Kidney epithelial cell (primary cell): ENCODE measurements at regions not wholly inside any gene's neighbourhood (a gene's known extent, or its start where the extent isn't known, plus 50 kb on each side); places are given as distances from the start of the nearest gene placed in this dataset.

Experiments used
- DNase-seq: peaks from one replicate; pipeline ENCODE4 v3.0.0-alpha.2; 2010; ENCODE audit warnings: low read depth
- H3K27me3 ChIP-seq: 2 replicates; pipeline ENCODE4 v1.6.0; 2011; ENCODE audit warnings: low read length; ENCODE audit not compliant: control insufficient read depth, insufficient read depth
- H3K36me3 ChIP-seq: 2 replicates; pipeline ENCODE4 v1.5.1; 2011; ENCODE audit warnings: low read length; ENCODE audit not compliant: control insufficient read depth, insufficient read depth
- H3K4me3 ChIP-seq: 2 replicates; pipeline ENCODE4 v1.5.1; 2011; ENCODE audit warnings: low read depth, mild to moderate bottlenecking, control low read depth, low read length
- CTCF ChIP-seq: IDR thresholded peaks from 2 replicates; pipeline ENCODE4 v1.5.1; 2011; ENCODE audit warnings: mild to moderate bottlenecking, moderate library complexity, low read length, control low read depth, inconsistent platforms; ENCODE audit not compliant: insufficient read depth, poor library complexity, severe bottlenecking

GRCh38 chr16:60902114-60902513 is 1134.1 kb downstream of the CDH8 start:
- DNase-seq, result no peak
- no peak for TF ChIP-seq CTCF
- no peaks in the 10 kb centered on the region for H3K36me3 ChIP-seq
- H3K27me3 ChIP-seq, result no peaks in the 10 kb centered on the region
- no peak overlapping the region for H3K4me3 ChIP-seq

- no peak for TF ChIP-seq CTCF
- no peaks in the 10 kb centered on the region for H3K36me3 ChIP-seq
- no peak overlapping the region for H3K4me3 ChIP-seq
- H3K27me3 ChIP-seq, result no peaks in the 10 kb centered on the region
- DNase-seq, result no peak
Measured at GRCh38 chr16:60882816-60883215, 1153.4 kb downstream of the CDH8 start.

GRCh38 chr16:60852635-60853034 is 1183.6 kb downstream of the CDH8 start:
- no peaks in the 10 kb centered on the region for H3K36me3 ChIP-seq
- no peak for DNase-seq
- no peak for TF ChIP-seq CTCF
- H3K4me3 ChIP-seq, result no peak overlapping the region
- no peaks in the 10 kb centered on the region for H3K27me3 ChIP-seq

- H3K27me3 ChIP-seq, result no peaks in the 10 kb centered on the region
- H3K4me3 ChIP-seq, result no peak overlapping the region
- no peak for TF ChIP-seq CTCF
Measured at GRCh38 chr16:60821661-60822060, 1214.6 kb downstream of the CDH8 start.

GRCh38 chr16:60820361-60820760 is 1215.9 kb downstream of the CDH8 start:
- H3K4me3 ChIP-seq, result no peak overlapping the region
- H3K36me3 ChIP-seq, result no peaks in the 10 kb centered on the region
- no peak for TF ChIP-seq CTCF
- no peaks in the 10 kb centered on the region for H3K27me3 ChIP-seq
- no peak for DNase-seq

More at GRCh38 chr16:60821661-60822060, 1214.6 kb downstream of the CDH8 start:
- no peaks in the 10 kb centered on the region for H3K36me3 ChIP-seq
- no peak for DNase-seq

GRCh38 chr16:60818465-60818864 is 1217.8 kb downstream of the CDH8 start:
- no peak for TF ChIP-seq CTCF
- Histone ChIP-seq H3K4me3 (no peak overlapping the region), H3K36me3 (no peaks in the 10 kb centered on the region), H3K27me3 (no peaks in the 10 kb centered on the region)
- DNase-seq, result no peak
